HepG2 (cell line): ENCODE measurements at regions not wholly inside any gene's neighbourhood (a gene's known extent, or its start where the extent isn't known, plus 50 kb on each side); places are given as distances from the start of the nearest gene placed in this dataset.
A peak's percentile ranks its signal among the peaks of the same experiment; 100 is the strongest.

ENCODE experiments used
- ATAC-seq: fragments of 200-7000 bp; cut with Tn5 transposase; 3 replicates; pipeline ENCODE4 v1.9.1; 2020; ENCODE audit warnings: mild to moderate bottlenecking, moderate library complexity
- BruUV-seq: library from RNA; stranded (reverse); fragments of 400-500 nt; replicated peaks from 2 replicates; lab custom pipeline; 2021; lab: Mats Ljungman, UMichigan
- CTCF ChIA-PET: fragments of 300-600 bp; formaldehyde crosslinking; extraction: SDS; loops from one replicate; lab custom pipeline; 2021; ENCODE audit warnings: low total read pairs, inconsistent platforms, low intra/inter-chr PET ratio; lab: Yijun Ruan, JAX
- POLR2A ChIA-PET: fragments of 350-600 bp; sonication (Branson Sonifier 250); formaldehyde crosslinking; loops from one replicate; lab custom pipeline; 2020; ENCODE audit warnings: antibody characterized with exemption, inconsistent platforms; lab: Yijun Ruan, JAX
- DNase-seq: peaks from one replicate; pipeline ENCODE4 v3.0.0-alpha.2; 2015; ENCODE audit warnings: low spot score
- FAIRE-seq: peaks from 3 replicates; lab custom pipeline; 2011; peaks lifted over from hg19 to GRCh38; lab: Jason Lieb, UNC
- H2AFZ ChIP-seq: one replicate; pipeline ENCODE4 v1.6.1; 2011; ENCODE audit warnings: low read length, inconsistent platforms
- H3K27ac ChIP-seq: fragments of 300-600 bp; 3 replicates; pipeline ENCODE4 v1.8.0; 2011; ENCODE audit warnings: mixed run types, mild to moderate bottlenecking, mixed read lengths, low read length, inconsistent platforms; ENCODE audit not compliant: insufficient read depth; ENCODE audit errors: extremely low read length
- H3K27me3 ChIP-seq, 2 experiments: fragments of 200-600 bp in 1 of 2; 2 replicates in 1 of 2; 3 replicates in 1 of 2; pipeline versions ENCODE4 v1.6.0 to v1.8.0; 2011; ENCODE audit warnings: low read length in 2 of 2, mild to moderate bottlenecking in 2 of 2, moderate library complexity in 2 of 2, inconsistent platforms in 1 of 2; ENCODE audit not compliant: insufficient read depth in 2 of 2, control insufficient read depth in 1 of 2
- H3K36me3 ChIP-seq, 2 experiments: fragments of 200-600 bp in 1 of 2; replicated peaks in 1 of 2; 2 replicates in 1 of 2; 3 replicates in 1 of 2; pipeline versions ENCODE4 v1.5.1 to v1.8.0; 2011; ENCODE audit warnings: low read length in 2 of 2, inconsistent platforms in 1 of 2; ENCODE audit not compliant: insufficient read depth in 2 of 2, control insufficient read depth in 1 of 2
- H3K4me1 ChIP-seq: 2 replicates; pipeline ENCODE4 v1.5.1; 2012; ENCODE audit warnings: low read length, inconsistent platforms; ENCODE audit not compliant: insufficient read depth
- H3K4me2 ChIP-seq: 2 replicates; pipeline ENCODE4 v1.6.0; 2011; ENCODE audit warnings: low read depth, low read length, inconsistent platforms
- H3K4me3 ChIP-seq, 3 experiments: fragments of 200-600 bp in 1 of 3; sonication (generic), shearing (Covaris generic) in 1 of 3; replicated peaks in 1 of 3; 2 replicates each; pipeline ENCODE4 v1.5.1; 2011 to 2016; ENCODE audit warnings: low read length in 3 of 3, inconsistent platforms in 2 of 3, low read depth in 2 of 3, mild to moderate bottlenecking in 2 of 3, control low read depth in 1 of 3, mixed read lengths in 1 of 3; ENCODE audit not compliant: insufficient read depth in 1 of 3
- H3K79me2 ChIP-seq: one replicate; pipeline ENCODE4 v1.6.1; 2011; ENCODE audit warnings: low read length, inconsistent platforms; ENCODE audit not compliant: insufficient read depth
- H3K9ac ChIP-seq: 2 replicates; pipeline ENCODE4 v1.6.0; 2011; ENCODE audit warnings: mild to moderate bottlenecking, low read depth, low read length, inconsistent platforms; ENCODE audit not compliant: insufficient read depth
- H3K9me3 ChIP-seq: 2 replicates; pipeline ENCODE4 v1.5.1; 2012; ENCODE audit warnings: mild to moderate bottlenecking, low read length
- H4K20me1 ChIP-seq: 2 replicates; pipeline ENCODE4 v1.6.0; 2011; ENCODE audit warnings: inconsistent platforms, mild to moderate bottlenecking, low read length, moderate library complexity; ENCODE audit not compliant: insufficient read depth
- CEBPB ChIP-seq: IDR thresholded peaks from 2 replicates; pipeline ENCODE4 v1.6.1; 2011; ENCODE audit warnings: low read depth, low read length, improper control_type of control experiment, borderline replicate concordance
- HMG20A ChIP-seq: IDR thresholded peaks from 2 replicates; pipeline ENCODE4 v1.6.1; 2016; ENCODE audit warnings: borderline replicate concordance
- HMGXB3 ChIP-seq: sonication (generic); formaldehyde crosslinking; IDR thresholded peaks from 2 replicates; pipeline ENCODE4 v1.4.0; 2020; ENCODE audit warnings: missing genetic modification reagents, borderline replicate concordance
- TFE3 ChIP-seq: IDR thresholded peaks from 2 replicates; pipeline ENCODE4 v1.6.1; 2016
- UBTF ChIP-seq: sonication (generic); formaldehyde crosslinking; IDR thresholded peaks from 2 replicates; pipeline ENCODE4 v1.4.0; 2020; ENCODE audit warnings: mild to moderate bottlenecking, missing genetic modification reagents
- WGBS: methylation state at CpG from one replicate; pipeline ENCODE4 v1.1.6; 2017; ENCODE audit warnings: low lambda C conversion rate; 5-methylcytosine and 5-hydroxymethylcytosine counted together
- in situ Hi-C: cut with HindIII; loops from 2 replicates; pipeline ENCODE4 v1.10.0; 2017; ENCODE audit warnings: low pct_unique_long_range_greater_than_20kb; ENCODE audit not compliant: extremely low pct_ligation_motif_present
- intact Hi-C: fragments of 100-400 bp; cut with micrococcal nuclease; formaldehyde crosslinking; loops from one replicate; pipeline ENCODE4 v1.10.0; 2022; ENCODE audit not compliant: unreplicated experiment

- peak; percentile 30; the same call in 2 of the 3 replicates for ATAC-seq
- BruUV-seq = no TSS peak
- in situ Hi-C loops (no loop called here), intact Hi-C loops (no loop called here)
- H3K9me3 ChIP-seq = no peaks in the 10 kb centered on the region
- no peaks in the 10 kb centered on the region for H3K36me3 ChIP-seq
- FAIRE-seq = no peak
- H3K4me1 ChIP-seq = peaks cover 11% of the 10 kb centered on the region
- ChIA-PET POLR2A (no interaction called here), CTCF (no interaction called here)
- 0 out of 2 replicates have a peak, but pooled peaks have one; percentile 1 for TF ChIP-seq CEBPB
- TF ChIP-seq TFE3 (CRISPR knock-in tag) = no peak
- H3K9ac ChIP-seq = no peak overlapping the region
- no peak overlapping the region for H2AFZ ChIP-seq
- no peaks in the 10 kb centered on the region for H3K79me2 ChIP-seq
- DNase-seq = no peak
- no peaks in the 10 kb centered on the region for H4K20me1 ChIP-seq
- no peak overlapping the region for H3K27ac ChIP-seq
- no peak overlapping the region for H3K4me3 ChIP-seq
- whole genome bisulfite sequencing = 35% methylated on average over 26 of the region's 28 CpGs
- no peak overlapping the region for H3K4me2 ChIP-seq
- H3K27me3 ChIP-seq = peaks cover 12 to 63% of the 10 kb centered on the region in 2 experiments
Observed at GRCh38 chr2:239873656-239874635, 151.2 kb downstream of the NDUFA10 start.

GRCh38 chr2:239871481-239872435 lies 153.4 kb downstream of the NDUFA10 start:
- H3K4me3 ChIP-seq = no peak overlapping the region
- ATAC-seq = peak; percentile 14; the same call in 1 of the 3 replicates
- intact Hi-C loops = no loop called here
- 23% methylated on average over 14 of the region's 15 CpGs for WGBS
- peaks cover 20% of the 10 kb centered on the region for H3K9me3 ChIP-seq
- no peak for DNase-seq
- no TSS peak for BruUV-seq
- H3K4me1 ChIP-seq = peaks cover 10% of the 10 kb centered on the region
- H3K79me2 ChIP-seq = no peaks in the 10 kb centered on the region
- H3K4me2 ChIP-seq = no peak overlapping the region
- H3K9ac ChIP-seq = no peak overlapping the region
- no peak for FAIRE-seq
- in situ Hi-C loops = no loop called here
- peaks cover 9 to 44% of the 10 kb centered on the region in 2 experiments; a peak in 4 of 5 replicates for H3K27me3 ChIP-seq
- CTCF ChIA-PET = no interaction called here
- no peak overlapping the region for H3K27ac ChIP-seq
- no peaks in the 10 kb centered on the region for H4K20me1 ChIP-seq
- POLR2A ChIA-PET = no interaction called here
- no peak overlapping the region for H2AFZ ChIP-seq
- no peaks in the 10 kb centered on the region for H3K36me3 ChIP-seq
- TF ChIP-seq UBTF (CRISPR knock-in tag) = no peak
- TF ChIP-seq HMGXB3 (CRISPR knock-in tag) = no peak
- no peak for TF ChIP-seq HMG20A
